Caco-2 (cell line): ENCODE measurements at regions not wholly inside any gene's neighbourhood (a gene's known extent, or its start where the extent isn't known, plus 50 kb on each side); places are given as distances from the start of the nearest gene placed in this dataset.

Experiments
- BruUV-seq: library from RNA; stranded (reverse); fragments of 400-500 nt; replicated peaks from 2 replicates; lab custom pipeline; 2021; lab: Mats Ljungman, UMichigan
- CTCF ChIA-PET: fragments of 300-600 bp; sonication (Branson Sonifier 250); formaldehyde crosslinking; loops from one replicate; lab custom pipeline; 2022; ENCODE audit warnings: antibody characterized with exemption; lab: Charles Lee
- POLR2A ChIA-PET: fragments of 300-600 bp; sonication (Branson Sonifier 250); formaldehyde crosslinking; loops from one replicate; lab custom pipeline; 2022; ENCODE audit warnings: antibody characterized with exemption; lab: Charles Lee
- DNase-seq, 2 experiments: peaks; one replicate each; pipeline versions ENCODE4 v3.0.0 to v3.0.0-alpha.2; 2020 to 2022
- H3K27me3 ChIP-seq: replicated peaks from 2 replicates; pipeline ENCODE4 v1.6.0; 2011; ENCODE audit warnings: low read length; ENCODE audit not compliant: control insufficient read depth, insufficient read depth
- H3K36me3 ChIP-seq: 2 replicates; pipeline ENCODE4 v1.5.1; 2011; ENCODE audit warnings: low read length; ENCODE audit not compliant: control insufficient read depth, insufficient read depth
- H3K4me1 ChIP-seq: fragments of 250-450 bp; sonication (Bioruptor Pico); 2 replicates; pipeline ENCODE4 v1.5.1; 2020; ENCODE audit warnings: mild to moderate bottlenecking
- H3K4me3 ChIP-seq: 2 replicates; pipeline ENCODE4 v1.5.1; 2011; ENCODE audit warnings: low read depth, mild to moderate bottlenecking, control low read depth, low read length
- H3K9me3 ChIP-seq: fragments of 250-450 bp; sonication (Bioruptor Pico); 2 replicates; pipeline ENCODE4 v1.5.1; 2020; ENCODE audit warnings: mild to moderate bottlenecking, moderate library complexity
- H3K27ac Mint-ChIP-seq: one replicate; pipeline ENCODE4 v1.8.0; 2022; ENCODE audit warnings: mixed read lengths; ENCODE audit not compliant: unreplicated experiment
- H3K27me3 Mint-ChIP-seq: one replicate; pipeline ENCODE4 v1.8.0; 2022; ENCODE audit warnings: mixed read lengths; ENCODE audit not compliant: insufficient read depth, unreplicated experiment
- H3K36me3 Mint-ChIP-seq: one replicate; pipeline ENCODE4 v1.8.0; 2022; ENCODE audit warnings: mild to moderate bottlenecking, mixed read lengths; ENCODE audit not compliant: insufficient read depth, unreplicated experiment
- H3K4me1 Mint-ChIP-seq: one replicate; pipeline ENCODE4 v1.8.0; 2022; ENCODE audit warnings: low read depth, mixed read lengths; ENCODE audit not compliant: unreplicated experiment
- H3K4me3 Mint-ChIP-seq: one replicate; pipeline ENCODE4 v1.8.0; 2022; ENCODE audit warnings: mild to moderate bottlenecking, moderate library complexity, mixed read lengths; ENCODE audit not compliant: unreplicated experiment
- H3K9me3 Mint-ChIP-seq: one replicate; pipeline ENCODE4 v1.8.0; 2022; ENCODE audit warnings: mixed read lengths; ENCODE audit not compliant: unreplicated experiment
- CTCF ChIP-seq, 2 experiments: fragments of 200-600 bp in 1 of 2; IDR thresholded peaks; 1 replicate in 1 of 2; 2 replicates in 1 of 2; pipeline versions ENCODE4 v1.5.1 to v1.8.0; 2011 to 2022; ENCODE audit warnings: antibody characterized with exemption in 1 of 2, control low read depth in 1 of 2, inconsistent platforms in 1 of 2, low read depth in 1 of 2, low read length in 1 of 2, mild to moderate bottlenecking in 1 of 2, moderate library complexity in 1 of 2; ENCODE audit not compliant: insufficient read depth in 1 of 2, severe bottlenecking in 1 of 2, unreplicated experiment in 1 of 2
- intact Hi-C: fragments of 100-400 bp; cut with micrococcal nuclease; formaldehyde crosslinking; loops from one replicate; pipeline ENCODE4 v1.10.0; 2022; ENCODE audit not compliant: unreplicated experiment

- POLR2A ChIA-PET: no interaction called here
Measured at GRCh38 chr5:164672205-164672604, 1166.8 kb downstream of the MAT2B start.

GRCh38 chr5:164672931-164673694, 1167.7 kb downstream of the MAT2B start:
- ChIA-PET POLR2A (no interaction called here), CTCF (interaction anchor here (1.0 kb wide), 1 partner anchor 116 kb away, joined by 3 read pairs; no protein-coding TSS in a partner anchor)
- Mint-ChIP-seq H3K36me3 (no peaks in the 10 kb centered on the region), H3K4me1 (no peaks in the 10 kb centered on the region), H3K27me3 (no peaks in the 10 kb centered on the region), H3K27ac (no peak overlapping the region), H3K4me3 (no peak overlapping the region), H3K9me3 (peaks cover 6% of the 10 kb centered on the region)
- Histone ChIP-seq H3K36me3 (no peaks in the 10 kb centered on the region), H3K4me3 (no peak overlapping the region), H3K4me1 (no peaks in the 10 kb centered on the region), H3K27me3 (no peaks in the 10 kb centered on the region), H3K9me3 (no peaks in the 10 kb centered on the region)
- intact Hi-C loops: no loop called here
- BruUV-seq: no TSS peak
- no peak for DNase-seq
- peak; percentile 4 to 21 for TF ChIP-seq CTCF (IDR thresholded peaks at IDR 0.05; ENCODE audit: insufficient read depth in 1 of 2, low read depth in 1 of 2, low read length in 1 of 2, severe bottlenecking in 1 of 2, unreplicated experiment in 1 of 2)

More at GRCh38 chr5:164672205-164672604, 1166.8 kb downstream of the MAT2B start:
- no peak for DNase-seq
- BruUV-seq: no TSS peak
- Mint-ChIP-seq H3K4me1 (no peaks in the 10 kb centered on the region), H3K27me3 (no peaks in the 10 kb centered on the region), H3K9me3 (no peaks in the 10 kb centered on the region), H3K27ac (no peak overlapping the region), H3K36me3 (no peaks in the 10 kb centered on the region), H3K4me3 (no peak overlapping the region)
- intact Hi-C loops: no loop called here
- H3K9me3 ChIP-seq: no peaks in the 10 kb centered on the region
- no peaks in the 10 kb centered on the region for H3K27me3 ChIP-seq
- H3K36me3 ChIP-seq: no peaks in the 10 kb centered on the region
- CTCF ChIA-PET: no interaction called here
- no peaks in the 10 kb centered on the region for H3K4me1 ChIP-seq
- no peak overlapping the region for H3K4me3 ChIP-seq
- no peak for TF ChIP-seq CTCF (IDR thresholded peaks at IDR 0.05; ENCODE audit: insufficient read depth in 1 of 2, low read depth in 1 of 2, low read length in 1 of 2, severe bottlenecking in 1 of 2, unreplicated experiment in 1 of 2)

GRCh38 chr5:164679461-164679860, 1174.0 kb downstream of the MAT2B start:
- Histone ChIP-seq H3K9me3 (no peaks in the 10 kb centered on the region), H3K27me3 (no peaks in the 10 kb centered on the region), H3K4me3 (no peak overlapping the region), H3K36me3 (no peaks in the 10 kb centered on the region), H3K4me1 (no peaks in the 10 kb centered on the region)
- Mint-ChIP-seq H3K27me3 (peaks cover 2% of the 10 kb centered on the region), H3K9me3 (peaks cover 6% of the 10 kb centered on the region), H3K4me3 (no peak overlapping the region), H3K36me3 (no peaks in the 10 kb centered on the region), H3K27ac (no peak overlapping the region), H3K4me1 (no peaks in the 10 kb centered on the region)
- CTCF ChIA-PET: no interaction called here
- no peak for DNase-seq
- no peak for TF ChIP-seq CTCF (IDR thresholded peaks at IDR 0.05; ENCODE audit: insufficient read depth in 1 of 2, low read depth in 1 of 2, low read length in 1 of 2, severe bottlenecking in 1 of 2, unreplicated experiment in 1 of 2)
- intact Hi-C loops: no loop called here
- BruUV-seq: no TSS peak
- POLR2A ChIA-PET: no interaction called here
